Large intestine (tissue), 3 donors: ENCODE measurements at regions not wholly inside any gene's neighbourhood (a gene's known extent, or its start where the extent isn't known, plus 50 kb on each side); places are given as distances from the start of the nearest gene placed in this dataset.

ENCODE experiments used
- DNase-seq, 2 donors: peaks; one replicate each; pipeline versions ENCODE4 v3.0.0 to v3.0.0-alpha.2; 2013
- H3K27ac ChIP-seq: one replicate; pipeline ENCODE4 v1.5.1; 2013; ENCODE audit warnings: low read length
- H3K27me3 ChIP-seq: 2 replicates; pipeline ENCODE4 v1.6.1; 2013; ENCODE audit warnings: low read length; ENCODE audit not compliant: control insufficient read depth, insufficient read depth
- H3K36me3 ChIP-seq: 2 replicates; pipeline ENCODE4 v1.6.1; 2013; ENCODE audit warnings: low read length; ENCODE audit not compliant: control insufficient read depth, insufficient read depth
- H3K4me1 ChIP-seq: one replicate; pipeline ENCODE4 v1.6.1; 2013; ENCODE audit warnings: low read length; ENCODE audit not compliant: control insufficient read depth, insufficient read depth
- H3K4me3 ChIP-seq: one replicate; pipeline ENCODE4 v1.5.1; 2013; ENCODE audit warnings: low read length
- H3K9me3 ChIP-seq: one replicate; pipeline ENCODE4 v1.6.1; 2013; ENCODE audit warnings: mild to moderate bottlenecking, low read depth, low read length, moderate library complexity; ENCODE audit not compliant: control insufficient read depth
- WGBS: methylation state at CpG from one replicate; pipeline ENCODE4 v1.1.5; 2013; ENCODE audit warnings: low lambda C conversion rate; ENCODE audit not compliant: insufficient coverage; 5-methylcytosine and 5-hydroxymethylcytosine counted together

DNA sequence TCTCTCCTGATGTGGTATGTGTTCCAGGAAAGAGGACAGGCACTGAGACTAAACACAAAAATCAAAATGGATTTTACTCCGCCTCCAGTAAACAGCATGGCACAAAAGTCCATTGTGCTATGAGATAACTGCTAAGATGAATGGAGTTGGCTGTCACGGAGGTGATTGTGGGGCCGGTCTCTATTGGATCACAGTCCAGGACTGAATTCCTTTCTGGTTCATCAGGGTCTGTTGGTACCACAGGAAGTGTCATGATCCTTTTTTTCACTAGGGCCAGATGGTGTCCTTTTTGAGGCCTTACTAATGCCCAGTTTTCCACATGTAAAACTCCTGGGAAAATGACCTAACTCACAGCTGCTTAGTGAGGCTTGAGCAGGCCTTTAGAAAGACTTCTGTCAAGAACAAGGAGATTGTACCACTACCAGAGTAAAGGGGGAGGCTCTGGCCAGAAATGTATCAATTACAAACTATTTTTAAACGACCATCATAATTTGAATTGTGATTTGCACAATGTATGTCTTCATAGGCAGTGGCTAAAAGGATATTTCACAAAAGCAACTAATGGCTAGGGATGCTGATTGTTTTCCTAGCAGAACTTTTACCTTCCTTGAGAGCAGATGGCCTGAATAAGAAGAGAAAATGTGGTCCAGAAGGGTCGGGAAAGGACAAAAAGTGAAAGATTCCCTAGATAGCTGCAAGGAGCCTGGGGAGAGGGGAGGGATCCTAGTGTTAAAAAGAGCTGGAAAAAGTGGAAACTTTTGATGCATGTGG, 192.2 kb upstream of the POU3F2 start:
- Histone ChIP-seq H3K4me3 (no peak overlapping the region), H3K36me3 (no peaks in the 10 kb centered on the region), H3K27ac (no peak overlapping the region), H3K4me1 (no peaks in the 10 kb centered on the region), H3K9me3 (no peaks in the 10 kb centered on the region), H3K27me3 (no peaks in the 10 kb centered on the region)
- DNase-seq, result peak in 1 of 2 donors; percentile 3
- WGBS, result 40% methylated on average over 1 of the region's 5 CpGs

DNA sequence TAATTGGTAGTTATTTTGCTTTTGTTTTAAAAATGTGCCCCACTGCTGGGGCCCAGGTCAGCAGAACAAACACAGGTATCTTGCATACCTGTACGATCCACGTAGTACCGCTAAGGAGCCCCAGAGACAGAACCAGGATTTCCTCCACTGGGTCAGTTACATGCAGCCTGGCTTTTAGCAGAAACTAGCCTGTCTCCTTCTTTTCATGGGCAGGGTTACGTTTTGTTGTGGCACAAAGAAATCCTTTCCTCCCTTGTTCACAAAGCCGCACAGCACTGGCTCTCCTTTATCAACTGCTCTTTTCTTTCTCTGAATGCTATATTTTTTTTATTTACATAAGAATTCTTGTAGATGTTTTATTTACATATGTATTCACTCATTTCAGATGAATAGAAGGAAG, 190.3 kb upstream of the POU3F2 start:
- WGBS, result 73% methylated on average over 2 of the region's 5 CpGs
- Histone ChIP-seq H3K9me3 (no peaks in the 10 kb centered on the region), H3K4me3 (no peak overlapping the region), H3K27ac (no peak overlapping the region), H3K36me3 (no peaks in the 10 kb centered on the region), H3K4me1 (no peaks in the 10 kb centered on the region), H3K27me3 (no peaks in the 10 kb centered on the region)
- no peak for DNase-seq

DNA sequence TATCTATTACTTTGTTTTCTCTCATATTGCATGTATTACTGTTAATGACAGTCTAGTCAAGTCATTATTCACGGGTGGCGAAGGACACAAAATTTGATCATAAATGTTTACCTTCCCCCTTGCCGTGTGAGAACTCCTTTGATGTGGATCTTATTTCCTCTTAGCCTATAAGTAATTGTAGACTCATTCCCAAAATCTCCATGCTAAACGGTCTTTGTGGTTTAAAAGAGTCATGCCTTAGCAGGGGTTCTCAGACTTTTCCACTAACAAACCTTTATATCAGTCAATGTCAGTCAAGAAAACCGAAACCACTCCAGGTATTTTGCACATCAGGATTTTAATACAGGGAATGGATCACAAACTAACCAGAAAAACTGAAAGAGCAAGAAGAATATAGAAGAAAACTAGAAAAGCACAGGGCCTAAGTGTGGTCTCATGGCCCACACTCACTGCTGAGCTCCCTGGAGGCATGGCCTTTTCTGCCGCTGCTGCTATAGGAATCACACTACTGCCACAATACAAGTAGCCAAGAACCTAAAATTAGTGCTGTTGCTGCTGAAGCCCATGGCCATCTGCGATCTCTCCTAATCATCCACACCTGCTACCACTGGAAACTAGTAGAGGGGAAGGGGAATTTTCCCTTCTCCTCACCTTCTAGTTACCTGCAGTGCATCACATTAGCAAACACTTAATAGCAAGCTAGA, 186.0 kb upstream of the POU3F2 start:
- DNase-seq, result no peak

DNA sequence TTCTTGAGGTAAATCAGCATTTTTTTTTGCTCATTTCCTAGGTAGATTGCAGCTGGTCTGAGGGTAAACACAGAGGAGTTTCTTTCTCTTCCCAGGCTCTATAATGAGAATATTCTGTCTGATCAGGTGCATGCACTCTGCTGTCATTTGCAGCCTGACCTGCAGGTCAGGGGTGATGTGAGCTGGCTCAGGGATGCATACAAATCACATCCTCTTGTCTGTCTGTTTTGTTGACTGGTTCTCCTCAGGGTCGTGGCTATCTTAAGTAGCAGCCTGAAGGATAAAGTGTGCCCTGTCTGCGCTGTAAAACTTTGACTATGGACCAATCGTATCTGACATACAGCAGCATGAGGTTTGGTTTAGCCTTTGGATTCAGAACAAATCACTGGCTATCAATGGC, 183.4 kb upstream of the POU3F2 start:
- no CpG with 5 or more reads among the region's 3 CpGs for WGBS
- H3K9me3 ChIP-seq, result no peaks in the 10 kb centered on the region
- no peak overlapping the region for H3K4me3 ChIP-seq
- H3K27me3 ChIP-seq, result no peaks in the 10 kb centered on the region
- DNase-seq, result no peak
- no peaks in the 10 kb centered on the region for H3K4me1 ChIP-seq
- H3K36me3 ChIP-seq, result no peaks in the 10 kb centered on the region
- no peak overlapping the region for H3K27ac ChIP-seq

More for the DNA sequence above, 186.0 kb upstream of the POU3F2 start:
- Histone ChIP-seq H3K27ac (no peak overlapping the region), H3K36me3 (no peaks in the 10 kb centered on the region), H3K27me3 (no peaks in the 10 kb centered on the region), H3K4me3 (no peak overlapping the region), H3K9me3 (no peaks in the 10 kb centered on the region), H3K4me1 (no peaks in the 10 kb centered on the region)
- WGBS, result 80% methylated on average over 1 of the region's 7 CpGs

DNA sequence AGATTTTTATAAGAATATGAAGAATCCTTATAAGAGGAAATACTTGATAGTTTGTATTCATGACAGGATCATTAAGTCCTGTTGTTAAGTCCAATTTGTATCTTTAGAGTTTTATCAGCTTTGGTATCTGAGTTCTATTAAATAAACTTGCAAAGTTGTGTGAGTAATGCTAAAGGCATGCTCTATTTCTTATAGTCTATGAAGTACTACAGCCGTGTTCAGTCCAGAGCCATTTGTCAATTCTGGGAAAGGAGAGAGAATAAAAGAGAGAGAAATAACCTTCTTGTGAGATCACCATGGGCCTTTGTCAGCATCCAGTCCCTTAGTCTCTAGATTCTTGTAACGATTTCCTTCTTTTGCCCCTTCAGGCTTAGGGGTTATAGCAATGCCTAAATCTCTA, 181.2 kb upstream of the POU3F2 start:
- no CpG with 5 or more reads among the region's 2 CpGs for WGBS
- H3K4me3 ChIP-seq, result no peak overlapping the region
- no peak for DNase-seq

DNA sequence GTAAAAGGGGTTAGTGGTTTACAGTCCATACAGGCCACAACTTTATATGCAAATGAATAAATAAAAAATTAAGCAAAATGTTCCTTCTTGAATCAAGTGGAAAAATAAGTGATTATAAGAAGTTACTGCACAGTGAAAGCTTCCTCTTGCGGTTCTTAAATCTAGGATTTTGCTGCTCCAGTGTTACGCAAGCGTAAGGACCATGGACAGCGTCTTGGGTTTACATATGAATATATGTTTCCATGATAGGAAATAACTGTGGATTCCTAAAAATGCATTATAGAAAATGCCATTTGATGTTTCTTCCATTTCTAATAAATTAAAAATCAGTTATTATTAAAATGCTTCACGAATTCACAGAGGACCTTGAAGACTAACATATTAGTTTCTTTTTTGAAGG, 176.6 kb upstream of the POU3F2 start:
- no peak overlapping the region for H3K27ac ChIP-seq
- H3K4me1 ChIP-seq, result no peaks in the 10 kb centered on the region
- DNase-seq, result peak; percentile 4 to 11
- H3K36me3 ChIP-seq, result no peaks in the 10 kb centered on the region
- H3K27me3 ChIP-seq, result no peaks in the 10 kb centered on the region
- H3K9me3 ChIP-seq, result no peaks in the 10 kb centered on the region
- no peak overlapping the region for H3K4me3 ChIP-seq
- 0% methylated on average over 1 of the region's 5 CpGs for WGBS

More for the DNA sequence above, 181.2 kb upstream of the POU3F2 start:
- Histone ChIP-seq H3K27me3 (no peaks in the 10 kb centered on the region), H3K4me1 (no peaks in the 10 kb centered on the region), H3K9me3 (no peaks in the 10 kb centered on the region), H3K36me3 (no peaks in the 10 kb centered on the region), H3K27ac (no peak overlapping the region)

DNA sequence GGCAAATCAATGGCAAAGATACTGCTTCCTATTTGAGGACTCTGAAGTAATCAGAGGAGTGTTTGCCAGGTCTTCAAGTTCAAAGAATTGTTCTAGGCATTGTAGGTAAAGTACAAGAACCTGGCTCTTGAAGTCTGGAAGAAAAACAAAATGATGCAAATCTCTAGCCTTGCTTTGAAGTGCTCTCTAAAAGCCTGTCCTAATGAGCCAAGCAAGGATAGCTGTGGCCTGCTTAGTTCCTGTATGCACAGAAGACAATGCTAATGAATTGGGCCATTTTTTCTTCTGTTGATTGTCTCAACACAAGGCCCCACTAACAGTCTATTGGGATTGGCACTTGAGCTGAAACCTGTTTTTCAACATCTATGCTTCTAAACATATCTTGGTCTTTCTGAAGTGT, 165.0 kb upstream of the POU3F2 start:
- no peaks in the 10 kb centered on the region for H3K4me1 ChIP-seq
- H3K27ac ChIP-seq, result no peak overlapping the region
- H3K4me3 ChIP-seq, result no peak overlapping the region
- H3K9me3 ChIP-seq, result no peaks in the 10 kb centered on the region
- DNase-seq, result no peak
- H3K27me3 ChIP-seq, result no peaks in the 10 kb centered on the region
- no peaks in the 10 kb centered on the region for H3K36me3 ChIP-seq

DNA sequence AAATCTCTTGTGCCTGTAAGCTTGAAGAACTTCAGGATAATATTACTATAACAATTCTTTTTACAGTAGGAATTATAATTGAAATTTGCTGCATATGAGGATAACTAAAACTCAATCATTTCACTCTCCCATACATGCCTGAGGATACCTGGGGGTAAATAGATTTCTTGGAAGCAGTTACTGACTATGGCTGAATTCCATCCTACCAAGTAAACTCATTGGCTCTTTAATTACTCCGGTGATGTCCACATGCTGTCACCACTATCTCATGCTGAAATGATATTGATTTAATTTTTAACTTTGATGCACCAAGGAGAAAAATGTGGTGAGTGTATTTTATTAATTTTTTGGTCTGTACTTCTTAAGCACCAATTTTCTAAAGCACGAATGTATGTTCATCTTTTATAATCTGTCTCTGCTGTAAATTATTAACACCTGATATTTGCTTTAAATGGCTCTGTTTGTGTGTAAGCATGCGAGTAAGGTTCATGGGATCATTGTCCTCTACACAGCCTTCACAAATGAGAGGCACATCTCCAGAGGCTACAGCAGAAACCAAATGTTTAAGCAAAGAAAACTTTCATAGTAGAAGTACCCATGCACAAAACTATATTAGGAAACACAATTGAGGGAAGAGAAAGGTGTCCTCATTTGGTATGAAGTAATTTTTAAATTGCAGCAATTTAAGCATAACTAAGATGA, 164.2 kb upstream of the POU3F2 start:
- no peak for DNase-seq
- Histone ChIP-seq H3K4me1 (no peaks in the 10 kb centered on the region), H3K4me3 (no peak overlapping the region), H3K27ac (no peak overlapping the region), H3K9me3 (no peaks in the 10 kb centered on the region), H3K27me3 (no peaks in the 10 kb centered on the region), H3K36me3 (no peaks in the 10 kb centered on the region)
- 20% methylated on average over 2 of the region's 3 CpGs for WGBS

DNA sequence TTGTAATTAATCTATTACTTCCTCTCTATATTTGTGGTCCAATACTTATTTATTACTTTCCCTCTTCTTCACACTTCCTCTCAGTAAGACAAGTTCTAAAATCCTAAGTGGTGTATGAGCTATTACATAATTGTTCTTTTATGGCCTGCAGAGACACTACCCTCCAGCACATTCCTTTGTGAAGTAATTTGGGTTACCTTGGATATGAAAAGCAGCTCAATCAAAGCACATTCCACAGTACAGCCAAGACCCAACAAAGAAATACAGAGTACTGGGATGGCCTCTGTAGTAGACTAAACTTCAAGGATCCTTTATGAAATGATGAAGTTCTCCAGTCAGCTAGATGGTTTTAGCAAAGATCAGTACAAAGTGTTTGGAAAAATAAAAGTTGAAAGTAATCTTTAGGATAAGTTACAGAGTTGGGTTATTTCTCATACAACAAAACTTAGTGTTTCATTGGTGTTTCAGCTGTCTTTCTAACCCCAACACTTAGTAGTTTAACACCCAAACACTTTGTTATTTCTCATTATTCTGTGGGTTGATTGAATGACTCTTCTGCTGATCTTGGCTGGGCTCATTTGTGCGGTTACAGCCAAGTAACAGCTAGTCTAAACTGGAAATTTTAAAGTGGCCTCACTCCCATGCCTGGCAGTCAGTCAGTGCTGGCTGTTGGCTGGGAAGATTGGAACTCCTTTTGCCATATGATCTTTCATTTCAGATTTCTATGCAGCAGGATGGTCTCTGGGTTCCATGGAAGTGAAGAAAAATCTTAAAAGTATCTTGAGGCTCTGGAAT, 161.5 kb upstream of the POU3F2 start:
- WGBS, result 100% methylated on average over 1 of the region's 1 CpG
- no peaks in the 10 kb centered on the region for H3K9me3 ChIP-seq
- no peaks in the 10 kb centered on the region for H3K27me3 ChIP-seq
- no peaks in the 10 kb centered on the region for H3K36me3 ChIP-seq
- no peak overlapping the region for H3K27ac ChIP-seq
- H3K4me1 ChIP-seq, result no peaks in the 10 kb centered on the region
- H3K4me3 ChIP-seq, result no peak overlapping the region
- DNase-seq, result no peak

DNA sequence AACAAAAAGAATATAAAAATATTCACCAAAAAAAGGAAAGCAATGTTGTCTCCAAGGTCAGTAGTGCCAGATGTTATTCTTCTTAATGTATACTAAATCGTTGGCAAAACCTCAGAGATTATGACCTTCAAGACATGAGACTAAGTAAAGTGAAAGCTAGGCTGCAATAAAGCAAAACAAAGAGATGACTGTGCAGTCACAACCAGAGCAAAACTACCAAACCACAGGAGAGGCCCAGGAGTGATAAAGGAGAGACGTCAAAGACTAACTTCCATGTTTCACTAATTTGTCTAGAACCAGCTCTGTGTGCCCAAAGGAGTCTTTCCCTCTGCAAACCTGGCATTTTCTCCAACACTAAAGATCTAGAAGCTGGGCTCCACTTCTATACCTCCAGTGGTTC, 155.9 kb upstream of the POU3F2 start:
- Histone ChIP-seq H3K27me3 (no peaks in the 10 kb centered on the region), H3K36me3 (no peaks in the 10 kb centered on the region), H3K27ac (no peak overlapping the region), H3K4me1 (no peaks in the 10 kb centered on the region), H3K4me3 (no peak overlapping the region), H3K9me3 (no peaks in the 10 kb centered on the region)
- no peak for DNase-seq
- 71% methylated on average over 1 of the region's 2 CpGs for WGBS
